HUES48 (cell line): ENCODE measurements at regions not wholly inside any gene's neighbourhood (a gene's known extent, or its start where the extent isn't known, plus 50 kb on each side); places are given as distances from the start of the nearest gene placed in this dataset.

Source experiments
- H3K27ac ChIP-seq: one replicate; pipeline ENCODE4 v1.7.0; 2013; ENCODE audit warnings: low read depth, low read length, inconsistent platforms
- H3K27me3 ChIP-seq: 2 replicates; pipeline ENCODE4 v1.6.1; 2013; ENCODE audit warnings: mild to moderate bottlenecking, low read length; ENCODE audit not compliant: control insufficient read depth, insufficient read depth
- H3K36me3 ChIP-seq: 2 replicates; pipeline ENCODE4 v1.6.1; 2013; ENCODE audit warnings: low read length; ENCODE audit not compliant: control insufficient read depth, insufficient read depth
- H3K4me1 ChIP-seq: 2 replicates; pipeline ENCODE4 v1.6.1; 2013; ENCODE audit warnings: mild to moderate bottlenecking, low read length; ENCODE audit not compliant: control insufficient read depth, insufficient read depth
- H3K4me3 ChIP-seq: 2 replicates; pipeline ENCODE4 v1.5.1; 2013; ENCODE audit warnings: mild to moderate bottlenecking, low read depth, low read length
- H3K9ac ChIP-seq: 2 replicates; pipeline ENCODE4 v1.6.1; 2013; ENCODE audit warnings: mild to moderate bottlenecking, low read depth, low read length, moderate library complexity
- H3K9me3 ChIP-seq: 2 replicates; pipeline ENCODE4 v1.6.1; 2013; ENCODE audit warnings: low read length; ENCODE audit not compliant: control insufficient read depth, insufficient read depth

DNA sequence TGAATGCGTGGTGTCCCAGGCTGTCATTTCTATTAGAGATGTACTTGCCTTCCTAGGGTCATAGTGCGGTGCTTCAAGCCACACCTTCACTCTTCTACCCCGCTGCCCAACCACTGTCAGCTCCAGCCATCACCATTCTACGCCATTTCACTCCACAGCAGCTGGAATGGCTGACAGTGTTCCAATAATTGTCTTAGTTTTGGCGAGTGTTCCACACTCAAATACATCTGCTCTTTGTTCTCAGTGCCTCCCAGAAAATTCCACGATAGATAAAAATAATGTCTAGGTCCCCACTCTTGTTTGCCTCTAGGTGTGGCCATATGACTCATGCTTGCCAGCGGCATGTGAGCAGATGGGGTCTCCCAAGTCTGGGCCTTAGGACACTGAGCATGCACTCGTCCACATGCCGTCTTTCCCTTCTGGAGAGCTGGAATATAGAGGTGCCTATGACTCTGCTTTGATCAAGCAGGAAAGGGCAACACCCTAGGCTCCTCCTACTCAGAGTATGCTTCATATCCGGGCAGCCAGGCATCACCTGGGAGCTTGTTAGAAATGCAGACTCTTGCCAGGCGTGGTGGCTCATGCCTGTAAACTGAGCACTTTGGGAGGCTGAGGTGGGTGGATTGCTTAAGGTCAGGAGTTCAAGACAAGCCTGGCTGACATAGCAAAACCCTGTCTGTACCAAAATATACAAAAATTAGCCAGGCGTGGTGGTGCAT lies 163.0 kb downstream of the BRMS1L start:
- H3K27ac ChIP-seq = no peak overlapping the region
- H3K36me3 ChIP-seq = no peaks in the 10 kb centered on the region
- H3K4me3 ChIP-seq = no peak overlapping the region
- H3K27me3 ChIP-seq = no peaks in the 10 kb centered on the region
- no peaks in the 10 kb centered on the region for H3K9me3 ChIP-seq
- no peak overlapping the region for H3K9ac ChIP-seq
- peaks cover 6% of the 10 kb centered on the region for H3K4me1 ChIP-seq

DNA sequence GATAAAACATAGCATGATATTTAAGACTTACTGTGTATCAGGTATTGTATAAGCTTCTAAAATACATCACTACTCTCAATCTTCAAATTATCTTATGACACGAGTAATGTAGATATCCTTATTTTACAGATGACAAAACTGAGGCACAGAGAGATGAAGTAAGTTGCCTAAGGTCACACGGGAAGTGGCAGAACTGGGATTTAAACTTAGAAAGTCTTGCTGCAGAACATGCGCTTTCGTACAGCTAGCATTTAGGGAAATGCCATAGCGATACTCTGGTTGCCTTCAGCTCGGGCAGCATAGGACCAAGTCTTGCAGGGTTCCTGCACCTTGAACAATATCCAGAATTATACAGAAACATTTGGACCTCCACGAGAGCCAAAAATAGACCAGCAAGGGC lies 162.4 kb downstream of the BRMS1L start:
- no peak overlapping the region for H3K4me3 ChIP-seq
- H3K4me1 ChIP-seq = peaks cover 3% of the 10 kb centered on the region
- H3K27ac ChIP-seq = no peak overlapping the region
- no peaks in the 10 kb centered on the region for H3K27me3 ChIP-seq
- H3K36me3 ChIP-seq = no peaks in the 10 kb centered on the region
- no peak overlapping the region for H3K9ac ChIP-seq
- no peaks in the 10 kb centered on the region for H3K9me3 ChIP-seq

DNA sequence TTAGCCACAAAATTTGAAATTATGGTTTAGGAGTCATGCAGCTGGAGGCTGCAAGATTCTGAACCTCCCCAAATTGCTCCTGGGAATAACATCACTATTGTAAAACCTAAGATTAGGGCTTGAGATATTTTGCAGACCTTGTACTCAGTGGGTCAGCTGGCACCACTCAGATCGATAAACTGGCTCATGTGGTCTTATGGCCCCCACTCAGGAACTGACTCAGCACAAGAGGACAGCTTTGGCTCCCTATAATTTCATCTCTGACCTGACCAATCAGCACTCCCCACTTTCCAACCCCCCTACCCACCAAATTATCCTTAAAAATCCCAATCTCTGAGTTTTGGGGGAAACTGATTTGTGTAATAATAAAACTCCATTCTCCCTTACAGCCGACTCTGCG lies 161.6 kb downstream of the BRMS1L start:
- H3K4me3 ChIP-seq = no peak overlapping the region
- H3K9ac ChIP-seq = no peak overlapping the region
- H3K36me3 ChIP-seq = no peaks in the 10 kb centered on the region
- H3K4me1 ChIP-seq = no peaks in the 10 kb centered on the region
- H3K27me3 ChIP-seq = no peaks in the 10 kb centered on the region
- H3K9me3 ChIP-seq = no peaks in the 10 kb centered on the region
- no peak overlapping the region for H3K27ac ChIP-seq

DNA sequence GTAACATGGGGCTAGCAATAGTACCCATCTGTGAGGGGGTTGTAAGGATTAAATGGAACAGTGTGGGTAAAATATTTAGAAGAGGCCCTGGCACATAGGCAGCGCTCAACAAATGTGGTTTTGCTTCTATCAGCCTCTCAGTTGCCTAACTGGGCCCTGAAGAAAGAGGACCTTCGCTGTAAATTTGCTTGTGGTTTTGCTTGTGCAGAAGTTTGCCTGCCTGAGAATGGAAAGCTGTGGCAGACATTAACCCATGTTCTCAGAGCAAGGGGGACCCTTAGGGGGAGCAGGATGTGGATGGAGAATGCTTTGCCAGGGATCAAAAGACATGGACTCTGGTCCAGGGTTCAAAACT lies 160.1 kb downstream of the BRMS1L start:
- Histone ChIP-seq H3K27ac (no peak overlapping the region), H3K36me3 (no peaks in the 10 kb centered on the region), H3K27me3 (no peaks in the 10 kb centered on the region), H3K4me3 (no peak overlapping the region), H3K4me1 (no peaks in the 10 kb centered on the region), H3K9ac (no peak overlapping the region), H3K9me3 (no peaks in the 10 kb centered on the region)

DNA sequence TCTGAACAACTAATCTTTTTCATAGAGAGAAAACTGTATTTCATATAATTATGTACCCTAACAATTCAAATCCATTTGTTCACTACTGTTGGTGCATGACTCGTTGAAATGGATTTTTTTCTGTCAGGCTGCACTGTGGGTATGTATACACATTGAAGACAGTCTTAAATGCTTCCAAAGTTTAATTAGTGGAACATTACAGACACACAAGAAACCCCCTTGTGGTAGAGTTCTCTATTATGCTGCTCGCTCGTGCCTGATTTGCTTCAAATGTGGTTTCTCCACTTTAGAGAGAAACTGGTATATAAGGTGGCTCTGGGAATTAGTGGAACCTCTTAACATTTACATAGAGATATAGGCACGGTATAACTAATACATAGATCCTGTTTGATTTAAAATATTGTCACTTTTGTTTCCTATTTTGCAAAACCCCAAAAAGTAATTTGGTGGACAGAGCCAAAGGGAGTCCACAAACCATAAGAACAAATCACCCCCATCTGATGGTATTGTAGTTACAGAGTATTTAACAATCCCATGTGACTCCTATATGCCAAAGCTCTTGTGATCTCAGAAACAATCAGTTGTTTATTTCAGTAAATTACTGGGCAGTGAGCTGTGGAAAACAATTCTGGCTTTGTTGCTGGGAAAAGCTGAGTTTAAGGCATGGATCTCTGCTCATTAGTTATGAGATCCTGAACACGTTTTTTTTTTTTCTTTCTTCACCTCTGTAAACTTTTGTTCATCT lies 159.5 kb downstream of the BRMS1L start:
- Histone ChIP-seq H3K27ac (no peak overlapping the region), H3K9me3 (no peaks in the 10 kb centered on the region), H3K4me1 (no peaks in the 10 kb centered on the region), H3K9ac (no peak overlapping the region), H3K36me3 (no peaks in the 10 kb centered on the region), H3K4me3 (no peak overlapping the region), H3K27me3 (no peaks in the 10 kb centered on the region)

DNA sequence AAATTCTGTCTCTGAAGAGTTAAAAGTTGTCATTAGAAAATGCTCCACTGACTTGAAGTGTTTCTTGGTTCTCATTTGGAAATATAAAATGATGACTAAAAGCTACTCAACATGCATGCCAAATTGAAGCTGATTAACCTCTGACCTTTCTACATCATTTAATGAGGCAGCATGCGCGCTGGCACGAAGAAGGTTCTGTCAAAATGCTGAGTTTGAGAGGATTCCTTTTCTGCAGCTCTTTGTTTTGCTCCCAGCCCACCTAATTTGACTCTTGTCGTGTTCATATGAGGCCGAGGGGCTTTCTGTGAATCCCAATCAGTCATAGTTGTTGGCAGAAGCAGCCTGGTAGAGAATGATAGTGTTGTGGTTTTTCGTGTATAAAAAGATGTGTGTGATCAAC lies 153.4 kb downstream of the BRMS1L start:
- H3K27ac ChIP-seq = no peak overlapping the region
- no peaks in the 10 kb centered on the region for H3K36me3 ChIP-seq
- no peaks in the 10 kb centered on the region for H3K9me3 ChIP-seq
- no peaks in the 10 kb centered on the region for H3K4me1 ChIP-seq
- H3K4me3 ChIP-seq = no peak overlapping the region
- H3K27me3 ChIP-seq = no peaks in the 10 kb centered on the region
- no peak overlapping the region for H3K9ac ChIP-seq

DNA sequence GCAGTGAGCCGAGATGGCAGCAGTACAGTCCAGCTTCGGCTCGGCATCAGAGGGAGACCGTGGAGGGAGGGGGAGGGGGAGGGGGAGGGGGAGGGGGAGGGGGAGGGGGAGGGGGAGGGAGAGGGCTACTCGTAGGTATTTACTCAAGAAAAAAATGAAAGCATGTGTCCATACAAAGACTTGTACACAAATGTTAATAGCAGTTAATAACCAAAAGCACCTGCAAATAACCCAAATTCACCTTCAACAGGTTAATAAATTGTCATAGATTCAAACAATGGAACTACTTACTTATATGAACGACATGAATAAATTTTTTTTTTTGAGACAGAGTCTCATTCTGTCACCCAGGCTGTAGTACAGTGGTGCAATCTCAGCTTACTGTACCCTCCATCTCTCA lies 152.4 kb downstream of the BRMS1L start:
- Histone ChIP-seq H3K4me1 (no peaks in the 10 kb centered on the region), H3K36me3 (no peaks in the 10 kb centered on the region), H3K9ac (no peak overlapping the region), H3K27ac (no peak overlapping the region), H3K4me3 (no peak overlapping the region), H3K27me3 (no peaks in the 10 kb centered on the region), H3K9me3 (no peaks in the 10 kb centered on the region)

DNA sequence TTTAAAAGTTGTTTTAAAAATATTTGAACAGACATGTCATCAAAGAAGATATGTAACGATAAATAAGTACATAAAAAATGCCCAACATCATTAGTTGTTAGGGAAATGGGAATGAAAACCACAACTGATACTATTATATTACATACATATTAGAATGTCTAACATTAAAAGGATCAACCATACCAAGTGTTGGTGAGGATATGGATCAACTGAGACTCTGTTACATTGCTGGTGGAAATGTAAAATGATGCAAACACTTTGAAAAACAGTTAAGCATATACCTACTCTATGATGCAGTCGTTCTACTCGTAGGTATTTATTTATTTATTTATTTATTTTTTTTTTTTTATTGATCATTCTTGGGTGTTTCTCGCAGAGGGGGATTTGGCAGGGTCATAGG lies 149.7 kb downstream of the BRMS1L start:
- Histone ChIP-seq H3K9ac (no peak overlapping the region), H3K36me3 (no peaks in the 10 kb centered on the region), H3K4me1 (no peaks in the 10 kb centered on the region), H3K27me3 (no peaks in the 10 kb centered on the region), H3K27ac (no peak overlapping the region), H3K9me3 (no peaks in the 10 kb centered on the region), H3K4me3 (no peak overlapping the region)

DNA sequence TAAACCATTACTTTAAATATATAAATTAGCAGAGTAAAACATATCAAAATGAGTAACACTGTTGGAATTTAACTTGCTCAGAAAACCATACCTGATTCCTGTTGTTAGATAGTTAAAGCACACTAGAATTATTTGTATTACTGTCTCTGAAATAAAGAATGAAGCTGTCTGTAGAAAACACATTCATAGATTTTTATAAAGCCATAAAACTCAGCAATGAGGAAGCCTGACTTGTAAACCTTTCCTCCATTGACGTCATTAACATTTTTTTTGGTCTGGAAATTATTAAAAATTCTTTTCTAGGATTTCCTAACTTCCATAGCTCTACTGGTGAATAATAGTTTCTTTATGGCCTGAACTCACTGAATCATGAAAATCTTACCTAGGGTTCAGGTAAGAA lies 147.6 kb downstream of the BRMS1L start:
- H3K27me3 ChIP-seq = no peaks in the 10 kb centered on the region
- no peaks in the 10 kb centered on the region for H3K4me1 ChIP-seq
- no peaks in the 10 kb centered on the region for H3K9me3 ChIP-seq
- no peak overlapping the region for H3K27ac ChIP-seq
- no peak overlapping the region for H3K4me3 ChIP-seq
- H3K9ac ChIP-seq = no peak overlapping the region
- no peaks in the 10 kb centered on the region for H3K36me3 ChIP-seq

DNA sequence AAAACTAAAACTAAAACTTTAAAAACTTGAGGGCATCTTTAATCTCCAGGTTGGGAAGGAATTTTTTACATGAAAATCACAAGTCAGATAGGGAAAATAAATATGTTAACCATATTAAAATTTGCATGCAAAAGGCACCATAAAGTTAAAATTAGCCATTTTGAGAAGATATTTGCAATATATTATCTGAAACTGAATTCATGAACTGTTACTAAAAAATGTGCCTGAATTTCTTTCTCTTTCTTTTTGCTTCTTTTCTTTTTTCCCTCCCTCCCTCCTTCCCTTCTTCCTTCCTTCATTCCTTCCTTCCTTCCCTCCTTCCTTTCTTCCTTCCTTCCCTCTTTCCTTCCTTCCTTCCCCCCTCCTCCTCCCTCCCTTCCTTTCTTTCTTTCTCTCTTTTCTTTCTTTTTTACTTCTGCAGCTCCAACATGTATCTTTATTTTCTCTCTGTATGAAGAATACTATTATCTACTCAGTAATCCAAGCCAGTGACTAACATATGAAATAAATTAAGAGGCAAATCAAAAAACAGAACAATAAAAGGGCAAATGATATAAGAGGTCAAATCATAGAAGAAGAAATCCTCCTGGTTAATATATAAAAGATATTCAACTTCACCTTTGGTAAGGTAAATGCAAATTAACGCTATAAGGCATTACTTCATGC lies 146.0 kb downstream of the BRMS1L start:
- Histone ChIP-seq H3K9ac (no peak overlapping the region), H3K27ac (no peak overlapping the region), H3K9me3 (no peaks in the 10 kb centered on the region), H3K36me3 (no peaks in the 10 kb centered on the region), H3K4me3 (no peak overlapping the region), H3K4me1 (no peaks in the 10 kb centered on the region), H3K27me3 (no peaks in the 10 kb centered on the region)

DNA sequence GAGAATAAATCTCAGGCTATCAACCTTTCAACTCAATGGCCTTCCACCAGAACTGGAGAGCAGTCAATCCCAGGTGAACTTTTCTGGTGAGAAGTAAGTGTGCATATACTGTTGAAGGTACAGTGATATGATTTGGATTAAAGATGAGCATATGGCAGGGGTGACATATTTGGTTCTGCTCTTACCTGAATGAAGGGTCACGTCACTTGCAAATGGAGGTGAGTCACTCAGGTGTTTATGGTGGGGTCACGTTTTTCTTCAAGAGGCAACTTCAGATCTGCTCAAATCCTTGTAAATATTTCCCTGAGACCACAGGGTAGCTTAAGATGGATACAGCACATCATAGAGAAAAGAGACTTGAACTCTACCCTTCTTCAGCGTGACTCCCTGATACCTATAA lies 143.2 kb downstream of the BRMS1L start:
- H3K9me3 ChIP-seq = no peaks in the 10 kb centered on the region
- H3K9ac ChIP-seq = no peak overlapping the region
- H3K4me1 ChIP-seq = peaks cover 4% of the 10 kb centered on the region; the same call in 1 of the 2 replicates
- no peak overlapping the region for H3K27ac ChIP-seq
- H3K4me3 ChIP-seq = no peak overlapping the region
- no peaks in the 10 kb centered on the region for H3K36me3 ChIP-seq
- H3K27me3 ChIP-seq = no peaks in the 10 kb centered on the region
